ENCODE measurements at regions not wholly inside any gene's neighbourhood (a gene's known extent, or its start where the extent isn't known, plus 50 kb on each side); places are given as distances from the start of the nearest gene placed in this dataset.

- H3K4me1 Mint-ChIP-seq (ENCODE audit: low read depth), result no peaks in the 10 kb centered on the region
- H3K9me3 Mint-ChIP-seq, result no peaks in the 10 kb centered on the region
- H3K27me3 Mint-ChIP-seq (ENCODE audit: insufficient read depth), result peaks cover 24% of the 10 kb centered on the region
- H3K4me3 Mint-ChIP-seq, result no peak overlapping the region
- no peaks in the 10 kb centered on the region for H3K36me3 Mint-ChIP-seq (ENCODE audit: low read depth)
- no peak overlapping the region for H3K27ac Mint-ChIP-seq
- DNase-seq, result no peak
- no peak for TF ChIP-seq CTCF (IDR thresholded peaks at IDR 0.05)
These were observed 96.5 kb upstream of the ATP2B2 start for GRCh38 chr3:10601857-10602230.

- no peaks in the 10 kb centered on the region for H3K36me3 Mint-ChIP-seq (ENCODE audit: low read depth)
- H3K9me3 Mint-ChIP-seq, result no peaks in the 10 kb centered on the region
- TF ChIP-seq CTCF (IDR thresholded peaks at IDR 0.05), result no peak
- H3K4me3 Mint-ChIP-seq, result no peak overlapping the region
- no peak overlapping the region for H3K27ac Mint-ChIP-seq
- H3K27me3 Mint-ChIP-seq (ENCODE audit: insufficient read depth), result peaks cover 23% of the 10 kb centered on the region
- no peak for DNase-seq
- no peaks in the 10 kb centered on the region for H3K4me1 Mint-ChIP-seq (ENCODE audit: low read depth)
These were observed 96.9 kb upstream of the ATP2B2 start for GRCh38 chr3:10602271-10602670.

DNA sequence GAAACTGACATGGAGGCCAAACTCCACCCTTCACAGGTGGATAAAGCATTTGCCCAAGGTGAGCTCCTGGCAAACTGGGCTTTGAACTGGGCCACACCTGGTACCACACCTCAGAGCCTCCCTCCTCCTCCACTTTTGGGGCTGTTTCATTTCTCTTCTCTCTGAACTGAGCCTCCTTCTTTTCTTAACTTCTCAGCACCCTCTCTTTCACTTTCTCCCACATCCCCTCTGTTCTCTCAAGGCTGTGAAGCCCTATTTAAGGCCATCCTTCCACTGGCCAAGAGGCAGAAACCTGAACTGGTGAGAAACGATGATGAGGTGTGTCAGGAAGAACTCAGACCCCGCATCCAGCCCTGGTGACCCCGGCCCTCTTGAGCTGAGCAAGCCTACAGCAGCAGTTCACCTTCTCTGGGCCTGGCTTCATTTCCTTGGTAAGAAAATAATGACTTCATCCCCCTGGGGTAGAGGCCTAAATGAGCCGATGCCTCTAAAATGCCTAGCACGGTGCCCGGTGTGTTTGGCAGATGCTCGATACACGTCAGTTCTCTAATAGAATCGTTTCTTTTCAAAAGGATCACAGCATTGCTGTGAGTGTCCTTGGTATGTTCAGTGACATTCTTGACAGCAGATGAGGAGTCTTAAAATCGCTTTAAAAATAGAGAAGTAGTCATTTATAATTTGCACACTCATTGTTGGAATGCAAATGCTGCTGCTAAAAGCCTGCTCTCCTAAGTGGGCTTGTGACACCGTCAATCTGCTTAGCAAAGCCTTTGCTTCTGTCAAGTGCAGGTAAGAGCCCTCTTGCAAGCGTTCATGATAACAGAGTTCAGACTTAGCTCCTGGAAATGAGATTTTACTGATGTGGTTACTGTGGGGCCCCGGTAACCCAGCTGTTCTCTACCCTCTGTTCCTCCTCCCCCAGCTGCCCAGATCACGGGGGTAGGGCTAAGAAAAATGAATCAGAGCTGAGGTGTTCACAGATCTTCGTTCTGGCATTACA, 97.7 kb upstream of the ATP2B2 start:
- Mint-ChIP-seq H3K9me3 (no peaks in the 10 kb centered on the region), H3K4me3 (no peak overlapping the region), H3K4me1 (ENCODE audit: low read depth) (no peaks in the 10 kb centered on the region), H3K27ac (no peak overlapping the region), H3K36me3 (ENCODE audit: low read depth) (no peaks in the 10 kb centered on the region), H3K27me3 (ENCODE audit: insufficient read depth) (peaks cover 23% of the 10 kb centered on the region)
- no peak for DNase-seq
- no peak for TF ChIP-seq CTCF (IDR thresholded peaks at IDR 0.05)

- Mint-ChIP-seq H3K9me3 (peaks cover 10% of the 10 kb centered on the region), H3K27me3 (ENCODE audit: insufficient read depth) (peaks cover 15% of the 10 kb centered on the region), H3K4me3 (no peak overlapping the region), H3K27ac (no peak overlapping the region), H3K36me3 (ENCODE audit: low read depth) (no peaks in the 10 kb centered on the region), H3K4me1 (ENCODE audit: low read depth) (no peaks in the 10 kb centered on the region)
- no peak for DNase-seq
- no peak for TF ChIP-seq CTCF (IDR thresholded peaks at IDR 0.05)
These were observed 103.7 kb upstream of the ATP2B2 start for GRCh38 chr3:10609134-10609533.

- Mint-ChIP-seq H3K36me3 (ENCODE audit: low read depth) (no peaks in the 10 kb centered on the region), H3K9me3 (peaks cover 10% of the 10 kb centered on the region), H3K4me1 (ENCODE audit: low read depth) (no peaks in the 10 kb centered on the region), H3K27ac (no peak overlapping the region), H3K4me3 (no peak overlapping the region), H3K27me3 (ENCODE audit: insufficient read depth) (peaks cover 24% of the 10 kb centered on the region)
- no peak for TF ChIP-seq CTCF (IDR thresholded peaks at IDR 0.05)
- no peak for DNase-seq
These were observed 108.8 kb upstream of the ATP2B2 start for GRCh38 chr3:10614168-10614567.

All from HFFc6 (cell line).